ENCODE measurements at regions not wholly inside any gene's neighbourhood (a gene's known extent, or its start where the extent isn't known, plus 50 kb on each side); places are given as distances from the start of the nearest gene placed in this dataset.

GRCh38 chr1:68791800-68792199 lies 294.9 kb upstream of the DEPDC1 start:
- Histone ChIP-seq H3K4ac (ENCODE audit: low read depth, low read length) (no peak overlapping the region), H3K4me3 (ENCODE audit: low read depth, low read length) (no peak overlapping the region), H4K12ac (ENCODE audit: low read depth, low read length) (no peak overlapping the region), H3K27me3 (ENCODE audit: insufficient read depth, low read length) (no peaks in the 10 kb centered on the region), H2BK5ac (ENCODE audit: low read depth, low read length, poor library complexity) (no peak overlapping the region), H3K4me2 (ENCODE audit: low read length) (no peak overlapping the region), H3K9ac (ENCODE audit: low read length) (no peak overlapping the region), H3K79me1 (ENCODE audit: low read length) (no peaks in the 10 kb centered on the region), H2AFZ (ENCODE audit: insufficient read depth, low read length, poor library complexity) (no peak overlapping the region), H2BK12ac (ENCODE audit: low read length) (no peak overlapping the region), H2BK120ac (ENCODE audit: insufficient read depth, low read length, poor library complexity) (no peak overlapping the region), H4K91ac (ENCODE audit: low read depth, low read length) (no peak overlapping the region), H3K18ac (ENCODE audit: low read length) (no peak overlapping the region), H4K8ac (ENCODE audit: low read depth, low read length) (no peak overlapping the region), H3K23ac (ENCODE audit: low read length) (no peak overlapping the region), H3K27ac (ENCODE audit: low read depth, low read length) (no peak overlapping the region), H3K14ac (ENCODE audit: low read length) (no peak overlapping the region), H3K9me3 (ENCODE audit: insufficient read depth, low read depth, low read length) (no peaks in the 10 kb centered on the region), H3K4me1 (ENCODE audit: control insufficient read depth in 1 of 2, insufficient read depth in 2 of 2, low read length in 2 of 2) (no peaks in the 10 kb centered on the region), H3K36me3 (ENCODE audit: control insufficient read depth in 1 of 2, insufficient read depth in 2 of 2, low read length in 2 of 2) (no peaks in the 10 kb centered on the region), H3K79me2 (ENCODE audit: control insufficient read depth, insufficient read depth, low read length, poor library complexity) (no peaks in the 10 kb centered on the region), H2AK5ac (ENCODE audit: low read length) (no peak overlapping the region)
- no peak for DNase-seq
- no CpG with 5 or more reads among the region's 3 CpGs for WGBS (ENCODE audit: extremely low coverage, insufficient coverage, insufficient read length)

- H2BK12ac ChIP-seq (ENCODE audit: low read length) = no peak overlapping the region
- no peak overlapping the region for H4K8ac ChIP-seq (ENCODE audit: low read depth, low read length)
- H3K4me3 ChIP-seq (ENCODE audit: low read depth, low read length) = no peak overlapping the region
- no peak overlapping the region for H2BK120ac ChIP-seq (ENCODE audit: insufficient read depth, low read length, poor library complexity)
- no peak overlapping the region for H3K18ac ChIP-seq (ENCODE audit: low read length)
- H3K9me3 ChIP-seq (ENCODE audit: insufficient read depth, low read depth, low read length) = no peaks in the 10 kb centered on the region
- H3K4me1 ChIP-seq (ENCODE audit: control insufficient read depth in 1 of 2, insufficient read depth in 2 of 2, low read length in 2 of 2) = peaks cover 0 to 3% of the 10 kb centered on the region in 2 experiments
- H3K4me2 ChIP-seq (ENCODE audit: low read length) = no peak overlapping the region
- no peak overlapping the region for H2BK5ac ChIP-seq (ENCODE audit: low read depth, low read length, poor library complexity)
- no peak overlapping the region for H4K12ac ChIP-seq (ENCODE audit: low read depth, low read length)
- H3K9ac ChIP-seq (ENCODE audit: low read length) = no peak overlapping the region
- H3K36me3 ChIP-seq (ENCODE audit: control insufficient read depth in 1 of 2, insufficient read depth in 2 of 2, low read length in 2 of 2) = no peaks in the 10 kb centered on the region
- DNase-seq = no peak
- H3K23ac ChIP-seq (ENCODE audit: low read length) = no peak overlapping the region
- no peak overlapping the region for H3K27ac ChIP-seq (ENCODE audit: low read depth, low read length)
- H3K27me3 ChIP-seq (ENCODE audit: insufficient read depth, low read length) = no peaks in the 10 kb centered on the region
- no peak overlapping the region for H2AFZ ChIP-seq (ENCODE audit: insufficient read depth, low read length, poor library complexity)
- no peaks in the 10 kb centered on the region for H3K79me1 ChIP-seq (ENCODE audit: low read length)
- H4K91ac ChIP-seq (ENCODE audit: low read depth, low read length) = no peak overlapping the region
- H3K4ac ChIP-seq (ENCODE audit: low read depth, low read length) = no peak overlapping the region
- H3K79me2 ChIP-seq (ENCODE audit: control insufficient read depth, insufficient read depth, low read length, poor library complexity) = no peaks in the 10 kb centered on the region
- no peak overlapping the region for H2AK5ac ChIP-seq (ENCODE audit: low read length)
- no peak overlapping the region for H3K14ac ChIP-seq (ENCODE audit: low read length)
Observed at GRCh38 chr1:68795956-68796355, 299.1 kb upstream of the DEPDC1 start.

- Histone ChIP-seq H4K8ac (ENCODE audit: low read depth, low read length) (no peak overlapping the region), H3K79me1 (ENCODE audit: low read length) (no peaks in the 10 kb centered on the region), H3K9me3 (ENCODE audit: insufficient read depth, low read depth, low read length) (no peaks in the 10 kb centered on the region), H3K4ac (ENCODE audit: low read depth, low read length) (no peak overlapping the region), H3K9ac (ENCODE audit: low read length) (no peak overlapping the region), H2AK5ac (ENCODE audit: low read length) (no peak overlapping the region), H3K27ac (ENCODE audit: low read depth, low read length) (no peak overlapping the region), H3K23ac (ENCODE audit: low read length) (no peak overlapping the region), H3K4me1 (ENCODE audit: control insufficient read depth in 1 of 2, insufficient read depth in 2 of 2, low read length in 2 of 2) (peaks cover 0 to 3% of the 10 kb centered on the region in 2 experiments), H3K36me3 (ENCODE audit: control insufficient read depth in 1 of 2, insufficient read depth in 2 of 2, low read length in 2 of 2) (no peaks in the 10 kb centered on the region), H2BK120ac (ENCODE audit: insufficient read depth, low read length, poor library complexity) (no peak overlapping the region), H2BK5ac (ENCODE audit: low read depth, low read length, poor library complexity) (no peak overlapping the region), H3K14ac (ENCODE audit: low read length) (no peak overlapping the region), H3K79me2 (ENCODE audit: control insufficient read depth, insufficient read depth, low read length, poor library complexity) (no peaks in the 10 kb centered on the region), H4K91ac (ENCODE audit: low read depth, low read length) (no peak overlapping the region), H2BK12ac (ENCODE audit: low read length) (no peak overlapping the region), H3K27me3 (ENCODE audit: insufficient read depth, low read length) (no peaks in the 10 kb centered on the region), H3K4me3 (ENCODE audit: low read depth, low read length) (no peak overlapping the region), H2AFZ (ENCODE audit: insufficient read depth, low read length, poor library complexity) (no peak overlapping the region), H4K12ac (ENCODE audit: low read depth, low read length) (no peak overlapping the region), H3K4me2 (ENCODE audit: low read length) (no peak overlapping the region), H3K18ac (ENCODE audit: low read length) (no peak overlapping the region)
- DNase-seq = no peak
Observed at GRCh38 chr1:68796888-68797287, 300.0 kb upstream of the DEPDC1 start.

- Histone ChIP-seq H4K91ac (ENCODE audit: low read depth, low read length) (no peak overlapping the region), H3K4ac (ENCODE audit: low read depth, low read length) (no peak overlapping the region), H2AK5ac (ENCODE audit: low read length) (no peak overlapping the region), H2BK120ac (ENCODE audit: insufficient read depth, low read length, poor library complexity) (no peak overlapping the region), H3K27ac (ENCODE audit: low read depth, low read length) (no peak overlapping the region), H4K8ac (ENCODE audit: low read depth, low read length) (no peak overlapping the region), H3K9me3 (ENCODE audit: insufficient read depth, low read depth, low read length) (no peaks in the 10 kb centered on the region), H3K79me2 (ENCODE audit: control insufficient read depth, insufficient read depth, low read length, poor library complexity) (no peaks in the 10 kb centered on the region), H3K14ac (ENCODE audit: low read length) (no peak overlapping the region), H3K9ac (ENCODE audit: low read length) (no peak overlapping the region), H3K4me3 (ENCODE audit: low read depth, low read length) (no peak overlapping the region), H4K12ac (ENCODE audit: low read depth, low read length) (no peak overlapping the region), H3K4me2 (ENCODE audit: low read length) (no peak overlapping the region), H3K27me3 (ENCODE audit: insufficient read depth, low read length) (no peaks in the 10 kb centered on the region), H2BK12ac (ENCODE audit: low read length) (no peak overlapping the region), H2AFZ (ENCODE audit: insufficient read depth, low read length, poor library complexity) (no peak overlapping the region), H3K4me1 (ENCODE audit: control insufficient read depth in 1 of 2, insufficient read depth in 2 of 2, low read length in 2 of 2) (peaks cover 0 to 3% of the 10 kb centered on the region in 2 experiments), H3K23ac (ENCODE audit: low read length) (no peak overlapping the region), H2BK5ac (ENCODE audit: low read depth, low read length, poor library complexity) (no peak overlapping the region), H3K79me1 (ENCODE audit: low read length) (no peaks in the 10 kb centered on the region), H3K18ac (ENCODE audit: low read length) (no peak overlapping the region), H3K36me3 (ENCODE audit: control insufficient read depth in 1 of 2, insufficient read depth in 2 of 2, low read length in 2 of 2) (no peaks in the 10 kb centered on the region)
- no CpG with 5 or more reads among the region's 1 CpG for WGBS (ENCODE audit: extremely low coverage, insufficient coverage, insufficient read length)
- no peak for DNase-seq
Observed at GRCh38 chr1:68798071-68798470, 301.2 kb upstream of the DEPDC1 start.

DNA sequence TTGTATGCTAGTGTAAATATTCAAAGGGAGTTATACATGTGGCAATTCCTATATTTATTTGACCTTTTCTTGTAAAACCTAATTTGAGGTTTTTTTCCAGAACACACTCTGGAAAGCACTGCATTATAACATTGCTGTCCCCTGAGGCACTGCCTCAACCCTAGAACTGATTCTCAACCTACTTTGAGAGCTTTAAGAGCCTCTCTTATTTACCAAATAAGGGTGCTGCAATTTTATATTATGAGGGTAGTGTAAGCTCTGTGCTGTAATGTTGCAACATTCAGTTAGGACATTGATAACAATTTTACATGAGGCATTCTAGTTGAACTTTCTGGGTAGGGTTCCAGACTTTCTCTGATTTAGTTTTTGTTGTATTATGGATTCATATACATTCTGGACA lies 302.2 kb upstream of the DEPDC1 start:
- no peak overlapping the region for H4K91ac ChIP-seq (ENCODE audit: low read depth, low read length)
- H3K18ac ChIP-seq (ENCODE audit: low read length) = no peak overlapping the region
- no peak overlapping the region for H2BK5ac ChIP-seq (ENCODE audit: low read depth, low read length, poor library complexity)
- no peaks in the 10 kb centered on the region for H3K79me2 ChIP-seq (ENCODE audit: control insufficient read depth, insufficient read depth, low read length, poor library complexity)
- no peak overlapping the region for H3K4me3 ChIP-seq (ENCODE audit: low read depth, low read length)
- H3K4me1 ChIP-seq (ENCODE audit: control insufficient read depth in 1 of 2, insufficient read depth in 2 of 2, low read length in 2 of 2) = peaks cover 0 to 3% of the 10 kb centered on the region in 2 experiments
- no peak overlapping the region for H4K12ac ChIP-seq (ENCODE audit: low read depth, low read length)
- H2AFZ ChIP-seq (ENCODE audit: insufficient read depth, low read length, poor library complexity) = no peak overlapping the region
- H4K8ac ChIP-seq (ENCODE audit: low read depth, low read length) = no peak overlapping the region
- no peak overlapping the region for H3K4ac ChIP-seq (ENCODE audit: low read depth, low read length)
- H2AK5ac ChIP-seq (ENCODE audit: low read length) = no peak overlapping the region
- H3K14ac ChIP-seq (ENCODE audit: low read length) = no peak overlapping the region
- no peak overlapping the region for H3K27ac ChIP-seq (ENCODE audit: low read depth, low read length)
- no peak for DNase-seq
- no peaks in the 10 kb centered on the region for H3K79me1 ChIP-seq (ENCODE audit: low read length)
- H3K9ac ChIP-seq (ENCODE audit: low read length) = no peak overlapping the region
- no peaks in the 10 kb centered on the region for H3K36me3 ChIP-seq (ENCODE audit: control insufficient read depth in 1 of 2, insufficient read depth in 2 of 2, low read length in 2 of 2)
- no peak overlapping the region for H3K23ac ChIP-seq (ENCODE audit: low read length)
- no peaks in the 10 kb centered on the region for H3K27me3 ChIP-seq (ENCODE audit: insufficient read depth, low read length)
- H2BK120ac ChIP-seq (ENCODE audit: insufficient read depth, low read length, poor library complexity) = no peak overlapping the region
- H2BK12ac ChIP-seq (ENCODE audit: low read length) = no peak overlapping the region
- no peaks in the 10 kb centered on the region for H3K9me3 ChIP-seq (ENCODE audit: insufficient read depth, low read depth, low read length)
- no peak overlapping the region for H3K4me2 ChIP-seq (ENCODE audit: low read length)

Data from trophoblast cell (in vitro differentiated cells and primary cell).